ENCODE measurements at regions not wholly inside any gene's neighbourhood (a gene's known extent, or its start where the extent isn't known, plus 50 kb on each side); places are given as distances from the start of the nearest gene placed in this dataset.
"Not testable (repeated sequence)": the region's sequence is repeated elsewhere in the genome, so short reads cannot be mapped to it uniquely, and the experiment has no call there.

DNA sequence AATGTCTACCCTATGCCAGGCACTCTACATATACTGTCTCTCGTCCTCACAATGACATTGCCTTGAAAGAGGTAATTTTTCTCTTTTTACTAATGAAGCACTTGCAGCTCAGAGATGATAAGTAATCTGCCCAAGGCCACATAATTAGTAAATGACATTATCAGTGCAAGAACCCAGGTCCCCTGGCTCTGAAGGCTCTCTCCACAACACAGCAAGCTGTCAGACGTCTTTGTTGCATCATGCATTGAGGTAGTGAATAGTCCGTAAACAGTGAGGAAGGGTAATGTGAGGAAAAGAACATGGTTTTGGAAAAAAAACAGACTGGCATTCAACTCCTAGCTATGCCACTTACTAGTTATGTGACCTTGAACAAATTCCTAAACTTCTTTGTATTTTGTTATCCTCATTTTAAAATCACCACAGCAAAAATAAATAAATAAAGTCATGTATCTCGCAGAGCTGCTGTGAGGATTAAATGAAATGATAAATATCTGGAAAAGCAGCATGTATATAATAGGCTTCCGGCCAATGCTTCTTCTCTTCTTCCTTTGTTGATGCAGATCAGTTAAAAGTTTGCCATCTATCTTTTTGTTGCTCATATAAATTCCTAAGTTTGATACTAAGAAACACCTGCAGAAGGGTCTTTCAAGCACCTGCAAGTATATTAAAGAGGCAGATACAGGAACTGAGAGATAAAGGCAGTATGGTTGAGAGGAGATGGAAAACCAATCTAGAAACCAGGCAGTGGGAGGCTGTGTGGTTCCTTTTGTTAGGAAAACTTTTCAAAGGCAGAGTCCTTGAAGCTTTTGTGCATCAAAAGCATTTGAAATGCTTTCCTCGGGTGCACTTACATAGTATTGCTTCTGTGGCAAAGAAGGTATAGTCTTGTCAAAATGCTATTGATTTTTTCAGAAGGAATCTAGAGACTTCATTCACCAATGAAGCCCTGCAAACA lies 82.8 kb downstream of the BTG1 start:
- DNase-seq (ENCODE audit: low read depth in 4 of 4, low spot score in 2 of 4), result no peak

DNA sequence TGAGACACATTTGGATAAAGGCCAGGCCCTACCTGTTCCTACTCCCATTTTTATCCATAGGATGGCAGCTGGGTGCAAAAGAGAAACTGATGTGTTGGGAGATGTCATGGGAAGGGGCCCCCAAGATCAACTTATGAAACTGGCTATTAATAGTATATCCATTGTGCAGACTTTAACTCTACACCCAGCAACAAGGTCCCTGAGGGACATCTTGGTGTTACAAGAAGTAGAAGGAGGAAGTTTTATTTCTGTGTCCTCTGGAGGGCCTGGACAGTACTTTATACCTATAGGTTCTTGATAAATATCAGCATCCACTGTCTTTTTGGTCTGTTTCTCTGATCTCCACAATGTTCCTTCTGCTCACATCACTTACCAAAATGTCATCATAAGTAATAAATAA lies 84.6 kb downstream of the BTG1 start:
- no peak for DNase-seq (ENCODE audit: low read depth in 4 of 4, low spot score in 2 of 4)

DNA sequence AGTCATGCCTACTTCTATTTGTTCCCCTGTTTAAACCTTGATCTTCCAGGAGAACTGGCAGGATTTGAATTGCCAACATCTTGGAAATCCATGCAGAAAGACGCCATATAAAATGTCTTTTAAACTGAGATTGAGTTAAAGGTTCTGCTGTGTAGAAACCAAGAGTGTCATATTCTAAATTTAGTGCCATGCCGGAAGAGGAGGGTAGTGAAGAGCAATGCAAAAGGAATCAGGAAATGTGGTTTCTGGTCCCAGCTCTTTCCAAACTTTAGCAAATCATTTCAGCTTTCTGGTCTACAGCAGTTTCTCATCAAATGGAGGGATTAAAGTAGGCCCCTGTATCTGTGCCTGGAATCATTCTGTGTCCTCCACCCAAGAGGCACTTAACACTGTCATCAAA lies 85.7 kb downstream of the BTG1 start:
- DNase-seq (ENCODE audit: low read depth in 4 of 4, low spot score in 2 of 4), result no peak

DNA sequence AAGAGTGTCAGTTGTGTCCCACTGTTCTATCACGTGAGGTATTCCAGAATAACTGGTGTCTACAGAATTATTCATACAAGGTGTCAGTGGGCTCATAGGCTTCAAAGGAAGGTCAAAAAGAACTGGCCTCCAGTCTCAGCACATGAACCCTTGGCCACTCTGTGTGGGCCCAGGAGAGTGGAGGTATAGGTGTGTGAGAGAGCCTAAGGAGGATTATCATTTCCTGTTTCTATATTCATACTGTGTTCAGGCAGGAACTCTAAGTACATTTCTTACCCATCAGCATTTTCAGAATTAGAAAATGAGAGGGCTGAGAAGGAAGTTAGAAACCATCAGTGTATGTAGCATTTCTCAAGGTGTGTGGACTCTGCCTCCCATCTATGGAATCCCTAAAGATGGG lies 87.0 kb downstream of the BTG1 start:
- no peak for DNase-seq (ENCODE audit: low read depth in 4 of 4, low spot score in 2 of 4)

DNA sequence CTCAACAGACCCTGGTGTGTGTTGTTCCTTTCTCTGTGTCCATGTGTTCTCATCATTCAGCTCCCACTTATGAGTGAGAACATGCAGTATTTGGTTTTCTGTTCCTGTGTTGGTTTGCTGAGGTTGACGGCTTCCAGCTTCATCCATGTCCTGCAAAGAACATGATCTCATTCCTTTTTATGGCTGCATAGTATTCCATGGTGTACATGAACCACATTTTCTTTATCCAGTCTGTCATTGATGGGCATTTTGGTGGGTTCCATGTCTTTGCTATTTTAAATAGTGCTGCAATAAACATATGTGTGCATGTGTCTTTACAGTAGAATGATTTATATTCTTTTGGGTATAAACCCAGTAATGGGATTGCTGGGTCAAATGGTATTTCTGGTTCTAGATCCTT lies 88.9 kb downstream of the BTG1 start:
- DNase-seq (ENCODE audit: low read depth in 4 of 4, low spot score in 2 of 4), result not testable (repeated sequence)

DNA sequence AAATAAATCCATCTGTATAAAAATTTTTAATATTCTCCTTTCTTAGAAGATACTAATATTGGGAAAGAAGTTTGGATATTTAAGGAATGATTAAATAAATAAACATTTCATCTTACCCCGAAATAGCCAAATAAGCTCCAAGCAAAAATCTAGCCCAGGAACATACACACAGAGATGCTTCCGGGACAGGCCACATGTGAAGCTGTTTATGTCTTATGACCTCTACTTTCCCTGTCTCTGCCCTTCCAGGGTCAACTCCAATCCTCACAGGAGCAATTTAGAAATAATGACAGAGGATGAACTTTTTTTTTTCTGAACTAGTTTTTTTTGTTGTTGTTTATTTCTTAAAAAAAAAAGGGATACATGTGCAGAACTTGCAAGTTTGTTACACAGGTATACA lies 89.4 kb downstream of the BTG1 start:
- no peak for DNase-seq (ENCODE audit: low read depth in 4 of 4, low spot score in 2 of 4)

DNA sequence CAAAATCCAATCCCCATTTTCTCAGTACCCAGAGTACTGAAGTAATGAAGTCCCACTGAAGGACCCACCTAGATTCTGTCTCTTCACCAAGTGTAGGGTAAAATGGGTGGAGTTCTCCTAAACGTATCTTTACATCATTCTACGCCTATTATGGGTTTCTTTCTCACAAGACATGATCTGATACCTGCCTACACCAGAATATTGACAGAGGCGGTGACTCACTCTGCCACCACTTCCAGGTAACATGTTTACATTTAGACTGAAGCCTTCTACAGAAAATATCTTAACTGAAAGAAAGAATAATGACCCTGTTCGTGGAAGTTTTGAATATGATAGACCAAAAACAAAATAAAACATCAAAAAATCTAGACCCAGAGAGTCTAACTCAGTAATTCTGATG lies 89.8 kb downstream of the BTG1 start:
- DNase-seq (ENCODE audit: low read depth in 4 of 4, low spot score in 2 of 4), result no peak

DNA sequence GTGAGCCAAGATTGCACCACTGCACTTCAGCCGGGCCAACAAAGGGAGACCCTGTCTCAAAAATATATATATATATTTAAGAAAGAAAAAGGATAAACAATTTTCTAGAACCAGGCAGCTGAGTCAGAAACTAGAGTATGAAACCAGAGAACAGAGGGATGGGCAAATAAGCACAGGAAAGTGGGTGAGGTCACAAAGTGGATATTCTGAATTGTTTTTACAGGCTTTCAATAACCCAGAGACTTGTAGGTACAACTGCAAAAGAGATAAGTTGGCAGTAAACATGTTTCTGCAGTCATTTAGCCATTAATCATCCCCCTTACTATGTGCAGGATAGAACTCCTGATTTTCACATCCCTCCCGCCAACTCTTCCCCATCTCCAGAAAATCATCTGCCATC lies 94.2 kb downstream of the BTG1 start:
- DNase-seq (ENCODE audit: low read depth in 4 of 4, low spot score in 2 of 4), result no peak

DNA sequence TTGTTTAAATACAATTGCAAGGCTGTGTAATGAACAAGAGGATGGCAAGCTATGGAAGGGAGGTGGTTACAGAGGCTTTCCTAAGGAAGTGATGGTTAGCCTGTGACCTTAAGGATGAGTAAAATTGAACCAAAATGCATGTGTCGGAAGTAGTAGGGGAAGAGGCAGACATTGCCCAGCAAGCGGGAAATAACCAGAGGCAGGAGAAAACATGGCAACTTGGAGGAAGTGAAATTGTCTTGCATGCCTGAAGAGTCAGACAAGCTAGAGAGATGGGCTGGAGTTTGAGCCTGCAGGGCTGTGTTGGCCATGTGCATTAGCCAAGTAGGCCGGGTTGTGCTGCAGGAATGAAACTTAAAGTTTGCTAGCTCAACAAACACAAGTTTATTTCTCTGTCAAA lies 96.2 kb downstream of the BTG1 start:
- DNase-seq (ENCODE audit: low read depth in 4 of 4, low spot score in 2 of 4), result no peak

DNA sequence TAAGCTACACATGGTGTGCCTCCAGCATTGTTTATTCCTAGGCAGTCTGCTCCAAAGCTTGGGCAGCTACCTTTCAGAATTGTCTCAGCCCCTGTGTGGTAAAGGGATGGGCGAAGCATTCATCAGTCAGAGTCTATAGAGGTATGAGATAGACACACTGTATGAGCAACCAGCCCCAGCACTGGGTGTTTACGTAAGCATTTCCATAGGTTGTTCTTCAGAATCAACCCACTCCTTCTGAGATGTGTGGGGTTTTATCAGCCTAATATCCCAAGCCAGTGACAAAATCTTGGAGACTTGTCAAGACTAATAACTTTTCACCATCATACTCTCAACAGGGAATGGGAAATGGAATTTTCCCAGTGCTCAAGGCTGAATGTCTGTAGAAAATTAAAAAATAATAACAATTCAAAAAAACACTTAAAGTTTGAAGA lies 98.2 kb downstream of the BTG1 start:
- no peak for DNase-seq (ENCODE audit: low read depth in 4 of 4, low spot score in 2 of 4)

DNA sequence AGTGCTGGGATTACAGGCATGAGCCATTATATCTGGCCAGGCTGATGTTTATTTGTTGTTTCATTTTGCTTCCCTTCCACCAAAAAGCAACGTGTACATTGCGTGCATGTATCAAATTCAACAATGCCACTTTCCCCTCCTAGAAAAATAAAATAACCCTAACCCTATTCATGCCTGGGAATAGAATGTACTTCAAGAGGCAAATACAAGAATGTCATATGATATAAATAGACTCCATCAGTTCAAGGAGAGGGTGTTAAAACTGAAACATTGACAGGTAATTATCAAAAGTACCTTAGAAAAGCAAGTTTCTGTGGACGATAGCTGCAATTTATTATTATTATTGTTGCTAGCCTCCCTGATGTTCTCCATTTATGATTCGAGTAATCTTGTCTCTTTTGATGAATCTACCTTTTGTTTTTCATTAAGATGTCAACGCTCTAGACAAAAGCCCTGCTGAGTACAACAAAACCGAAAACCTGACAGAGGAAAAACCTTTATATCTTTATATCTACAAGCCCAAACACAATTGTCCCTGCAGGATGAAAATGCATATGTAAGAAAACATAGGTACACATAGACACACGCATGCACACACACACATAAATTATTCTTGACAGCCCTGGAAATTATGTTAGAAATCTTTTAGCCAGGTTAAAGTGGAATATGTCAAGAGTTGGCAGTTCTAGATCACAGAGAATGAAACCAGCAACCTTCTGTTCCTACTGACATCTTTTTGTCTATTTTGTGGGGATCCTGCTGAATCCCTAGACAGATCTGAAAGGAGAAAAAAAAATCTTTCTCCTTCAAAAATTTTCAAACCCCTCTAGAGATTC lies 98.9 kb downstream of the BTG1 start:
- no peak for DNase-seq (ENCODE audit: low read depth in 4 of 4, low spot score in 2 of 4)

DNA sequence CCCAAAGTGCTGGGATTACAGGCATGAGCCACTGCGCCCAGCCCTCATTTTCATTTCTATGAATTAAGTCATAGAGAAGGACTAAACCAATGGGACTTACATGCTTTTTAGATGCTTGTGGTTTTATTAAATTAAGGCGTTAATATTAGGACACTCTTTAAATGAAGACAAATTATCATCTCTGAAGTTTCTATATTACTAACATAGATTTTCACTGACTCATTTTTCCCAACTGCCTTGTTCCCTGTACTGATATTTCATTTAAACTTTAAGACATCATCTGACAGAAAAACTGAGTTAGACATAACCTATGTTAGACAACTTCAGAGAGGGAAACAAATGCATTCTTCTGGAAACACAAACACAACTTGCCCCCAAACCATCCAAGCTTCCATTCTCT lies 99.8 kb downstream of the BTG1 start:
- no peak for DNase-seq (ENCODE audit: low read depth in 4 of 4, low spot score in 2 of 4)

DNA sequence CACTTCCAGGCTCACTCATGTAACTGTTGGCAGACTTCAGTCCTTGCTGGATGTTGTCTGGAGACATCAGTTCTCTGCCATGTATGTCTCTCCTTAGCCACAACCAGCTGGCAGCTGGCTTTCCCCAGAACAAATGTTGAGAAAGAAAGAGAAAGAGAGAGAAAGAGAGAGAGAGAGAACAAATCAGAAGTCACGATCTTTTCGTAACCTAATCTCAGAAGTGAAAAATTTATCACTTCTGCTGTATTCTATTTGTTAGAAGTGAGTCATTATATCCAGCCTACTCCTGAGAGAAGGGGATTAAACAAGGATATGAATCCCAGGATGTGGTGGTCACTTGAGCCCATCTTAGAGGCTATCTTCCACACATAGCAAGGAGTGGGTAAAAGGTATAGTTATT lies 101.2 kb downstream of the BTG1 start:
- DNase-seq (ENCODE audit: low read depth in 4 of 4, low spot score in 2 of 4), result no peak

DNA sequence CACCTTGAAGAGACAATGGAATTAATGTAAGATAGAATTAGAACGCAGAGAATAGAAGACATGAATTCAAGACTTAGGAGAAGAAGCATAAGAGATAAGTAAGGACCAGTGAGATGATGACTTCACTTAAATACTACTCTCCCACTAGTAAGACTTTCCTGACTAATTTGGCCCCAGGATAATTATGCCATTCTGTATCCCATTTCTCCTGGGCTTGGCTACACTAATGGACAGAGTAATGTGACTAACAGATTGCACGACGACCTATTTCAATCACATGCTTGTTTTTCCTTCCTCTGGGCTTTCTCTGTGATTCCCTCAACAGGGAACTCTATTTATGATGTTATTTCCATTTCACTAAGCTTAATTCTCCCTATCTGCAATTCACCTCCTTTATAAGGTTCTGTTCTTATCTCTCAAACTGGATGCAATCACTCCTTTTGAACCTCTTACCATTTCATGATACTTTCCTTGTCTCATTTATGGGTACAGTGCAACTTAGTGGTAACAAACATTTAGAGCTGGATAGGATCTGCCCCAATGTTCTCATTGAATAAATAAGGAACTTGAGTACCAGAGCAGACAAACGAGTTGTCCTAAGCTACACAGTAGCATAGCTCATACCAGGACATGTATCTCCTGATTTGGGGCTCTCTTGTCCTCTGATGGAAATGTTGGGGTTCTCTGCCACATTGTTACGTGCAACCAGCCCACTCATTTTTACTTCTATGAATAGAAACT lies 102.7 kb downstream of the BTG1 start:
- no peak for DNase-seq (ENCODE audit: low read depth in 4 of 4, low spot score in 2 of 4)

DNA sequence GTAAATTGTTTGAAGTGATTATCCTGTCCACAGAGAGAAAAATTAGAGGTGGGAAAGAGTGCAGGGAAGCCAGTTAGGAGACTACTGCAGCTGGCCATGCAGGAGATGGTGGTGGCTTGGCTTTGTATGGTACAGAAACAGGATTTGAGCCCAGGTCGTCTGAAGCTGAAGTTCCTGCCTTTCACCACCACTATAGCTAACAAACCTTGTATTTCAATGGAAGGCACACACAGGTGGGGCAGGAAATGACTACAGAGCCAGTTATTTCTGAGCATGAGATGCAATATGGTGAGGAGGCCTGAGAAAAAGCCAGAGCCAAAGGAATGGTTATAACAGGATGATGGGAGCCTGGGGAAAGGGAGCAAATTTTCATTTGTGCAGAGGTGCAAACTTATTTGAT lies 103.9 kb downstream of the BTG1 start:
- no peak for DNase-seq (ENCODE audit: low read depth in 4 of 4, low spot score in 2 of 4)

DNA sequence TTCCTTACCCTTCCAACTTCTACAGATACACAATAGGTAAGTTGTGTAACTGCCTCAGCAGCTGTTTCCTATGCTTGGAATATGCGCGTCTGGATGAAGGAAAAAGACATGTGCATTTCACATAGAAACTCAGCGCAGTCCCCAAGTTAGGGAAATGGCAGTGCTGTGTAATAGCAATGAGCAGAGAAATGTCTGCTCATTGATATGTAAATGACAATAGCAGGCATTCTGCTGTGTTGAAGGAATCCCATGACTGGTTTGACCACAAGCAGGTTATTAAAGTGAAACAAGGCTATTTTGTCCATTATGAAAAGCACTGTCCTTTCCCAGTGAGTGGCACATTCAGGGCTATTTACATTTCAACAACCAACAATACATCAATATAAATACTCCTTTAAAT lies 106.6 kb downstream of the BTG1 start:
- DNase-seq (ENCODE audit: low read depth in 4 of 4, low spot score in 2 of 4), result no peak

DNA sequence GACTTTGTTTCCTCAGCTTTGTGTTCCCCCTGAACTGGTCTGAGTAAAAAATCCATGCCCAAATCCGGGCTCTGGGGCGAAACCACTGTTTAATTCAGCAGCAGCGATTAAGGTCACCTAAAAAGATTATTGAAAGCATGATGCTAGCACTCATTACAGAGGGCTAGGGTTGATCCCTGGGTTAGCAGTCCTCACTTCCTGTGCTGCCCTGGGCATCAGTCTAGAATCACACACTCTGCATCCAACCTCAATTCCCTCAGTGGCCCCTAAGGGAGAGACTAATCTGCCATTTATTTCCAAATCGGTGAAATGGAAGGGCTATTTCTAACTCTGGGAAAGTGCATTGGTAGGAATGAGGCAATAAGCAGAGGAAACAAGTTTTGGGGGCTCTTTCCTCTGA lies 107.2 kb downstream of the BTG1 start:
- DNase-seq (ENCODE audit: low read depth in 4 of 4, low spot score in 2 of 4), result no peak

DNA sequence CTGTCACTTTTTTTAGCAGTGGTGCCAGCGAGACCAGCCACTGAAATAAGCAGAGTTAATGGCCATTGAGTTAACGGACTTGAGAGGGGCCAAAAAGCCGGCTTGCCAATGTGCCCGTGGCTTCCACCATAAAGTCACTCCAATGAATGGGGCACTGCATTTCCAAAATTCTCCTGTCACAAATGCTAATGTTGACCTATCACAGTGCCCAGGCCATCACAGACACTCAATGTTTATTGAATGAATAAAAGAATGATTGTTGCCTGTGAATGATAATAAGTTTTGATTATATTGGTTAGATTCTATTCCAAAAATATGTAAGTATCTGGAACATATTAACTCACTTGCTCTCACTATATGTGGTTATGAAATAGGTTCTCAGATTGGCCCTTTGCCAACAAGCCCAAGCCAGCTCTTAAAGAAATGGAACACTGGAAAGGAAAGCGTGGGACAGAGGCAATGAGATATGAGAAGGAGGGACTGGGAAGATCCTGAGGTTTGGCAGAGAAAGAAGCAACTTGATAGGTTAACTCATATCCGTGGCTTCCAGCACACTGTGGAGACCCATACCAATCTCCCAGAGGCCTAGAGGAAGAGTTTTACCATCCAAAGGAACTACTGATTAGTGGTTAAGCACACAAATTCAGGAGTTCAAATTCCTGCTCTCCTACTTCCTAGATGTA lies 108.7 kb downstream of the BTG1 start:
- no peak for DNase-seq (ENCODE audit: low read depth in 4 of 4, low spot score in 2 of 4)

DNA sequence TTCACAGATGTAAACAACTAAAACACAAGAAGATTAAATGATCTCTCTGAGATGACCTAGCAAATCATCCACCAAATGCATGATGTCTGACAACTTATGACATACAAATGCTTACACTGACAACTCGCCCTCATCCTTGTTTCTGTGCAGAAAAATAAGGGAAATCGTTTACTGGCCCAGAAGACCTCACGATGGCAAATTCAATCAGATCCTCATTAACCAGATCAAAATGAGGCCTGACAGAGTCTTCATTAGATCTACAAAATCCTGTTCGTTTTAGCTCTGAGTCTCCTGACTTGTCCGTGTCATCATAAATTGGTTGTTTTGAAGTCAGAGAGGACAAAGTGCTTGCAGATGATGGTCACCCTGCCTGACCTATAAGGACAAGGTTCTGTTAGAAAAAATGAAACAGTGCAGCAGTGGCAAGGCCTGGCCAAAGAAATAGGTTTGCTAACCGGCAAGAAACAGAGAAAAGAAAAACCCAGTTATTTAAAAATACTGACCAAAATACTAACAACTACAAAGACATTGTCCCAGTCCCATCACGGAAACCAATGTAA lies 109.5 kb downstream of the BTG1 start:
- no peak for DNase-seq (ENCODE audit: low read depth in 4 of 4, low spot score in 2 of 4)

DNA sequence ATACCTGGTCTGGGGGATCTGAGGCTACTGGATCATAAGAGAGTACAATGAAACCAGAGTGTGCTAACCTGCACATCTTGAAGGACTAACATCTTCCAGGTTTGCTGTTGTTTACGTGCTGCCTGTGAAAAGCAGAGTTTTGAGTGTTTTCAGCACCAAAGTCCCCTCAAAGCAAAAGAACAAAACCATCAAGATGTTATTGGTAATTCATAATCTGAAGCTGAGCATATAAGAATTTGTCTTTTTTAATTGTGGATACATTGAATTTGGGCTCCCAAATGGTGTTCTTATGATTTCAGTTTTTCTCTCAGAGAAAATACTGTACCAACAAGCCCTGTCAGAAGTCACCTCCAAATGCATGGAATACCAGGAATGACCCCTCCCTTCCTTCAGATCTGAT lies 110.2 kb downstream of the BTG1 start:
- DNase-seq (ENCODE audit: low read depth in 4 of 4, low spot score in 2 of 4), result no peak
